HEK293 (cell line): ENCODE measurements at regions not wholly inside any gene's neighbourhood (a gene's known extent, or its start where the extent isn't known, plus 50 kb on each side); places are given as distances from the start of the nearest gene placed in this dataset.

Source experiments
- CTCF ChIA-PET: fragments of 350-600 bp; formaldehyde crosslinking; extraction: SDS; loops from one replicate; lab custom pipeline; 2021; ENCODE audit warnings: antibody characterized with exemption; lab: Yijun Ruan, JAX
- POLR2A ChIA-PET: fragments of 300-600 bp; formaldehyde crosslinking; extraction: SDS; loops from one replicate; lab custom pipeline; 2020; ENCODE audit warnings: antibody characterized with exemption, inconsistent platforms; lab: Yijun Ruan, JAX
- H3K27ac ChIP-seq: fragments of 200-500 bp; sonication (Bioruptor generic); 2 replicates; pipeline ENCODE4 v1.5.1; 2014; ENCODE audit warnings: low read depth, low read length, control low read depth, inconsistent platforms; ENCODE audit errors: extremely low read depth
- H3K36me3 ChIP-seq, 2 experiments: fragments of 200-500 bp in 1 of 2; sonication (Bioruptor generic) in 1 of 2; 1 replicate in 1 of 2; 2 replicates in 1 of 2; pipeline ENCODE4 v1.5.1; 2014 to 2017; ENCODE audit warnings: inconsistent platforms in 2 of 2, low read length in 2 of 2; ENCODE audit not compliant: control insufficient read depth in 2 of 2, insufficient read depth in 1 of 2
- H3K4me1 ChIP-seq: fragments of 200-500 bp; sonication (Bioruptor generic); 2 replicates; pipeline ENCODE4 v1.5.1; 2014; ENCODE audit warnings: mild to moderate bottlenecking, low read length, inconsistent platforms; ENCODE audit not compliant: control insufficient read depth, insufficient read depth
- H3K4me3 ChIP-seq: 2 replicates; pipeline ENCODE4 v1.5.1; 2011; ENCODE audit warnings: low read depth, mild to moderate bottlenecking, control low read depth, low read length, moderate library complexity
- H3K9me3 ChIP-seq: fragments of 200-500 bp; sonication (Bioruptor generic); 2 replicates; pipeline ENCODE4 v1.5.1; 2014; ENCODE audit warnings: low read depth, low read length, inconsistent platforms; ENCODE audit not compliant: control insufficient read depth, insufficient read depth
- EGR2 ChIP-seq: fragments of 450-650 bp; formaldehyde crosslinking; IDR thresholded peaks from 2 replicates; pipeline ENCODE4 v1.5.1; 2016; ENCODE audit warnings: low read depth, missing biosample characterization, missing genetic modification characterization
- GLI4 ChIP-seq: fragments of 450-650 bp; formaldehyde crosslinking; IDR thresholded peaks from 2 replicates; pipeline ENCODE4 v1.5.1; 2016; ENCODE audit warnings: missing biosample characterization, missing genetic modification characterization
- HOXC10 ChIP-seq: sonication (generic); formaldehyde crosslinking; IDR thresholded peaks from 2 replicates; pipeline ENCODE4 v1.8.1; 2023; ENCODE audit warnings: mild to moderate bottlenecking, missing genetic modification reagents
- IKZF3 ChIP-seq: fragments of 450-650 bp; IDR thresholded peaks from 2 replicates; pipeline ENCODE4 v1.5.0; 2018; ENCODE audit warnings: missing biosample characterization, mild to moderate bottlenecking, missing genetic modification characterization, moderate library complexity
- KLF1 ChIP-seq: fragments of 450-650 bp; formaldehyde crosslinking; IDR thresholded peaks from 2 replicates; pipeline ENCODE4 v1.5.1; 2016; ENCODE audit warnings: missing biosample characterization, missing genetic modification characterization
- KLF9 ChIP-seq: fragments of 450-650 bp; formaldehyde crosslinking; IDR thresholded peaks from 2 replicates; pipeline ENCODE4 v1.5.1; 2016; ENCODE audit warnings: missing biosample characterization, missing genetic modification characterization, low read depth
- MZF1 ChIP-seq: fragments of 450-650 bp; formaldehyde crosslinking; IDR thresholded peaks from 2 replicates; pipeline ENCODE4 v1.5.1; 2017; ENCODE audit warnings: missing biosample characterization, missing genetic modification characterization, borderline replicate concordance
- OSR2 ChIP-seq: fragments of 450-650 bp; formaldehyde crosslinking; IDR thresholded peaks from 2 replicates; pipeline ENCODE4 v1.5.1; 2016; ENCODE audit warnings: missing biosample characterization, missing genetic modification characterization
- SP3 ChIP-seq: fragments of 450-650 bp; formaldehyde crosslinking; IDR thresholded peaks from 2 replicates; pipeline ENCODE4 v1.5.1; 2016; ENCODE audit warnings: missing biosample characterization, missing genetic modification characterization
- ZBTB48 ChIP-seq: fragments of 450-650 bp; formaldehyde crosslinking; IDR thresholded peaks from 2 replicates; pipeline ENCODE4 v1.5.1; 2016; ENCODE audit warnings: missing biosample characterization, missing genetic modification characterization
- ZFP37 ChIP-seq: fragments of 450-650 bp; formaldehyde crosslinking; IDR thresholded peaks from 2 replicates; pipeline ENCODE4 v1.5.1; 2016; ENCODE audit warnings: missing biosample characterization, missing genetic modification characterization
- ZNF10 ChIP-seq: fragments of 450-650 bp; formaldehyde crosslinking; IDR thresholded peaks from 2 replicates; pipeline ENCODE4 v1.5.1; 2017; ENCODE audit warnings: missing biosample characterization, missing genetic modification characterization
- ZNF121 ChIP-seq: fragments of 450-650 bp; formaldehyde crosslinking; IDR thresholded peaks from 2 replicates; pipeline ENCODE4 v1.5.1; 2016; ENCODE audit warnings: missing biosample characterization, missing genetic modification characterization
- ZNF274 ChIP-seq, 2 experiments: fragments of 200-500 bp in 1 of 2; fragments of 450-650 bp in 1 of 2; sonication (Bioruptor generic) in 1 of 2; formaldehyde crosslinking in 1 of 2; IDR thresholded peaks; 2 replicates each; pipeline versions ENCODE4 v1.5.1 to v1.6.1; 2014 to 2016; ENCODE audit warnings: borderline replicate concordance in 1 of 2, inconsistent platforms in 1 of 2, low read length in 1 of 2, missing biosample characterization in 1 of 2, missing genetic modification characterization in 1 of 2
- ZNF324 ChIP-seq: fragments of 450-650 bp; formaldehyde crosslinking; IDR thresholded peaks from 2 replicates; pipeline ENCODE4 v1.5.1; 2016; ENCODE audit warnings: missing biosample characterization, missing genetic modification characterization
- ZNF341 ChIP-seq: fragments of 450-650 bp; formaldehyde crosslinking; IDR thresholded peaks from 2 replicates; pipeline ENCODE4; 2016; ENCODE audit warnings: low read depth, missing biosample characterization, missing genetic modification characterization
- ZNF501 ChIP-seq: fragments of 450-650 bp; formaldehyde crosslinking; IDR thresholded peaks from 2 replicates; pipeline ENCODE4 v1.5.1; 2016; ENCODE audit warnings: missing biosample characterization, missing genetic modification characterization
- ZNF514 ChIP-seq: fragments of 450-650 bp; formaldehyde crosslinking; IDR thresholded peaks from 2 replicates; pipeline ENCODE4 v1.5.1; 2016; ENCODE audit warnings: missing biosample characterization, missing genetic modification characterization
- ZNF529 ChIP-seq: fragments of 450-650 bp; formaldehyde crosslinking; IDR thresholded peaks from 2 replicates; pipeline ENCODE4 v1.5.1; 2017; ENCODE audit warnings: missing genetic modification characterization, missing biosample characterization; ENCODE audit not compliant: insufficient replicate concordance
- ZNF624 ChIP-seq: fragments of 450-650 bp; formaldehyde crosslinking; IDR thresholded peaks from 2 replicates; pipeline ENCODE4 v1.5.1; 2017; ENCODE audit warnings: missing biosample characterization, missing genetic modification characterization
- ZXDB ChIP-seq: fragments of 450-650 bp; formaldehyde crosslinking; IDR thresholded peaks from 2 replicates; pipeline ENCODE4 v1.5.1; 2016; ENCODE audit warnings: missing biosample characterization, missing genetic modification characterization
- TF ChIP-seq, protein P1 (sequence below): fragments of 450-650 bp; formaldehyde crosslinking; IDR thresholded peaks from 2 replicates; pipeline ENCODE4 v1.5.1; 2016; ENCODE audit warnings: missing biosample characterization, missing genetic modification characterization, borderline replicate concordance
- TF ChIP-seq, protein P2 (sequence below): fragments of 450-650 bp; IDR thresholded peaks from 2 replicates; pipeline ENCODE4 v1.5.1; 2018; ENCODE audit warnings: missing biosample characterization, missing genetic modification characterization
- TF ChIP-seq, protein P3 (sequence below): fragments of 450-650 bp; formaldehyde crosslinking; IDR thresholded peaks from 2 replicates; pipeline ENCODE4 v1.5.1; 2016; ENCODE audit warnings: missing biosample characterization, missing genetic modification characterization
- TF ChIP-seq, protein P4 (sequence below): fragments of 450-650 bp; formaldehyde crosslinking; conservative IDR thresholded peaks from 2 replicates; pipeline ENCODE4 v1.5.1; 2016; ENCODE audit warnings: low read depth, missing biosample characterization, missing genetic modification characterization
- TF ChIP-seq, protein P5 (sequence below): fragments of 450-650 bp; formaldehyde crosslinking; optimal IDR thresholded peaks from 2 replicates; pipeline ENCODE3; 2016; ENCODE audit warnings: missing biosample characterization, mild to moderate bottlenecking, missing genetic modification characterization
- TF ChIP-seq, protein P6 (sequence below): fragments of 450-650 bp; formaldehyde crosslinking; IDR thresholded peaks from 2 replicates; pipeline ENCODE4 v1.5.1; 2016; ENCODE audit warnings: missing biosample characterization, missing genetic modification characterization

DNA sequence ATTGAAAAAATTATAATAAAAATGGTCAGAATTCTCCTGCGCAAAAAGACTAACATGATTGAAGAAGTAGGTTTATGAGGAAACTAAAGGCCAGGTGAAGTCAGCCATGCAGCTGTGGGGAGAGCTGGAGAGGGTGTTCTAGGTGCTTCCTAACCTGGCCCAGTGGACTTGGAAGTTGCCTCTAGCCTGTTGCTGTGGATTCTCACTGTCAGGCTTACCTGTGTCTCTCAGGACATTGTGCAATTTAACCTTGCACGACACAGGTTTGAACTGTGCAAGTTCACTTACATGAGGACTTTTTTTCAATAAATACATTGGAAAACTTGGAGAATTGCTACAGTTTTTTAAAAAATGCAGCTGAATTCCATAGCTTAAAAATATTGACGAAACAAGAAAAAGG, 266.4 kb downstream of the CXCL12 start (continued):
- TF ChIP-seq, protein P1, sequence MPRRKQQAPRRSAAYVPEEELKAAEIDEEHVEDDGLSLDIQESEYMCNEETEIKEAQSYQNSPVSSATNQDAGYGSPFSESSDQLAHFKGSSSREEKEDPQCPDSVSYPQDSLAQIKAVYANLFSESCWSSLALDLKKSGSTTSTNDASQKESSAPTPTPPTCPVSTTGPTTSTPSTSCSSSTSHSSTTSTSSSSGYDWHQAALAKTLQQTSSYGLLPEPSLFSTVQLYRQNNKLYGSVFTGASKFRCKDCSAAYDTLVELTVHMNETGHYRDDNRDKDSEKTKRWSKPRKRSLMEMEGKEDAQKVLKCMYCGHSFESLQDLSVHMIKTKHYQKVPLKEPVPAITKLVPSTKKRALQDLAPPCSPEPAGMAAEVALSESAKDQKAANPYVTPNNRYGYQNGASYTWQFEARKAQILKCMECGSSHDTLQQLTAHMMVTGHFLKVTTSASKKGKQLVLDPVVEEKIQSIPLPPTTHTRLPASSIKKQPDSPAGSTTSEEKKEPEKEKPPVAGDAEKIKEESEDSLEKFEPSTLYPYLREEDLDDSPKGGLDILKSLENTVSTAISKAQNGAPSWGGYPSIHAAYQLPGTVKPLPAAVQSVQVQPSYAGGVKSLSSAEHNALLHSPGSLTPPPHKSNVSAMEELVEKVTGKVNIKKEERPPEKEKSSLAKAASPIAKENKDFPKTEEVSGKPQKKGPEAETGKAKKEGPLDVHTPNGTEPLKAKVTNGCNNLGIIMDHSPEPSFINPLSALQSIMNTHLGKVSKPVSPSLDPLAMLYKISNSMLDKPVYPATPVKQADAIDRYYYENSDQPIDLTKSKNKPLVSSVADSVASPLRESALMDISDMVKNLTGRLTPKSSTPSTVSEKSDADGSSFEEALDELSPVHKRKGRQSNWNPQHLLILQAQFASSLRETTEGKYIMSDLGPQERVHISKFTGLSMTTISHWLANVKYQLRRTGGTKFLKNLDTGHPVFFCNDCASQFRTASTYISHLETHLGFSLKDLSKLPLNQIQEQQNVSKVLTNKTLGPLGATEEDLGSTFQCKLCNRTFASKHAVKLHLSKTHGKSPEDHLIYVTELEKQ: no peak
- TF ChIP-seq ZNF501 (tag by site-specific recombination) (no peak), ZXDB (tag by site-specific recombination) (no peak), ZNF514 (no peak), ZNF274 (IDR thresholded peaks at IDR 0.05; ENCODE audit: low read length) (no peak), ZNF274 (tag by site-specific recombination; IDR thresholded peaks at IDR 0.05; ENCODE audit: borderline replicate concordance) (no peak), GLI4 (tag by site-specific recombination) (no peak), EGR2 (no peak), ZNF341 (tag by site-specific recombination) (no peak), ZFP37 (tag by site-specific recombination) (no peak)
- TF ChIP-seq, protein P2, sequence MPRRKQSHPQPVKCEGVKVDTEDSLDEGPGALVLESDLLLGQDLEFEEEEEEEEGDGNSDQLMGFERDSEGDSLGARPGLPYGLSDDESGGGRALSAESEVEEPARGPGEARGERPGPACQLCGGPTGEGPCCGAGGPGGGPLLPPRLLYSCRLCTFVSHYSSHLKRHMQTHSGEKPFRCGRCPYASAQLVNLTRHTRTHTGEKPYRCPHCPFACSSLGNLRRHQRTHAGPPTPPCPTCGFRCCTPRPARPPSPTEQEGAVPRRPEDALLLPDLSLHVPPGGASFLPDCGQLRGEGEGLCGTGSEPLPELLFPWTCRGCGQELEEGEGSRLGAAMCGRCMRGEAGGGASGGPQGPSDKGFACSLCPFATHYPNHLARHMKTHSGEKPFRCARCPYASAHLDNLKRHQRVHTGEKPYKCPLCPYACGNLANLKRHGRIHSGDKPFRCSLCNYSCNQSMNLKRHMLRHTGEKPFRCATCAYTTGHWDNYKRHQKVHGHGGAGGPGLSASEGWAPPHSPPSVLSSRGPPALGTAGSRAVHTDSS: no peak

DNA sequence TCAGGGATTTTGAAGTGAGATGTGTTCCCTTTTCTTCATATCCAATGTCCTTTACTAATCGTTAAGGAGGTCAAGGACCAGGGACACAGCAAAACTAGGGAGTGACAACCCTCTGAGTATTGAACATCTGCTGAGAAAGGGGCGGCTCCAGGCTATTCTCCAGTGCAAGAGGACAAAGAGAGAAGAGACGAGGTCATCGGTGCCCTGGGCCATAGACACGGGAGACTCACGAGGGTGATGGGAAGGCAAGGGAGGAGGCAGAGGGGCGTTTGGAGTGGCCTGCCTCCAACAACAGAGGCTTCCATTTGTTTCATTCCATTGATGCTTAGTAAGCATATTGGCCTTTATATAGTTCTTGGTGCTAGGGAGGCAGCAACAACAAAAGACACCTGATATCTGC, 268.4 kb downstream of the CXCL12 start:
- no peaks in the 10 kb centered on the region for H3K9me3 ChIP-seq
- no peaks in the 10 kb centered on the region for H3K36me3 ChIP-seq
- CTCF ChIA-PET: no interaction called here
- H3K4me3 ChIP-seq: no peak overlapping the region
- H3K4me1 ChIP-seq: no peaks in the 10 kb centered on the region
- POLR2A ChIA-PET: no interaction called here
- H3K27ac ChIP-seq: no peak overlapping the region
- TF ChIP-seq, protein P3, sequence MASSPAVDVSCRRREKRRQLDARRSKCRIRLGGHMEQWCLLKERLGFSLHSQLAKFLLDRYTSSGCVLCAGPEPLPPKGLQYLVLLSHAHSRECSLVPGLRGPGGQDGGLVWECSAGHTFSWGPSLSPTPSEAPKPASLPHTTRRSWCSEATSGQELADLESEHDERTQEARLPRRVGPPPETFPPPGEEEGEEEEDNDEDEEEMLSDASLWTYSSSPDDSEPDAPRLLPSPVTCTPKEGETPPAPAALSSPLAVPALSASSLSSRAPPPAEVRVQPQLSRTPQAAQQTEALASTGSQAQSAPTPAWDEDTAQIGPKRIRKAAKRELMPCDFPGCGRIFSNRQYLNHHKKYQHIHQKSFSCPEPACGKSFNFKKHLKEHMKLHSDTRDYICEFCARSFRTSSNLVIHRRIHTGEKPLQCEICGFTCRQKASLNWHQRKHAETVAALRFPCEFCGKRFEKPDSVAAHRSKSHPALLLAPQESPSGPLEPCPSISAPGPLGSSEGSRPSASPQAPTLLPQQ (tag by site-specific recombination): no peak
- TF ChIP-seq ZNF624 (tag by site-specific recombination) (no peak), MZF1 (no peak), KLF9 (tag by site-specific recombination) (no peak), IKZF3 (tag by site-specific recombination) (no peak), ZNF10 (tag by site-specific recombination) (no peak), SP3 (tag by site-specific recombination) (no peak), ZNF324 (tag by site-specific recombination) (no peak), HOXC10 (CRISPR knock-in tag) (no peak), ZNF529 (tag by site-specific recombination) (no peak), ZBTB48 (no peak), OSR2 (tag by site-specific recombination) (no peak), ZNF121 (no peak), KLF1 (tag by site-specific recombination) (no peak)
- TF ChIP-seq, protein P4, sequence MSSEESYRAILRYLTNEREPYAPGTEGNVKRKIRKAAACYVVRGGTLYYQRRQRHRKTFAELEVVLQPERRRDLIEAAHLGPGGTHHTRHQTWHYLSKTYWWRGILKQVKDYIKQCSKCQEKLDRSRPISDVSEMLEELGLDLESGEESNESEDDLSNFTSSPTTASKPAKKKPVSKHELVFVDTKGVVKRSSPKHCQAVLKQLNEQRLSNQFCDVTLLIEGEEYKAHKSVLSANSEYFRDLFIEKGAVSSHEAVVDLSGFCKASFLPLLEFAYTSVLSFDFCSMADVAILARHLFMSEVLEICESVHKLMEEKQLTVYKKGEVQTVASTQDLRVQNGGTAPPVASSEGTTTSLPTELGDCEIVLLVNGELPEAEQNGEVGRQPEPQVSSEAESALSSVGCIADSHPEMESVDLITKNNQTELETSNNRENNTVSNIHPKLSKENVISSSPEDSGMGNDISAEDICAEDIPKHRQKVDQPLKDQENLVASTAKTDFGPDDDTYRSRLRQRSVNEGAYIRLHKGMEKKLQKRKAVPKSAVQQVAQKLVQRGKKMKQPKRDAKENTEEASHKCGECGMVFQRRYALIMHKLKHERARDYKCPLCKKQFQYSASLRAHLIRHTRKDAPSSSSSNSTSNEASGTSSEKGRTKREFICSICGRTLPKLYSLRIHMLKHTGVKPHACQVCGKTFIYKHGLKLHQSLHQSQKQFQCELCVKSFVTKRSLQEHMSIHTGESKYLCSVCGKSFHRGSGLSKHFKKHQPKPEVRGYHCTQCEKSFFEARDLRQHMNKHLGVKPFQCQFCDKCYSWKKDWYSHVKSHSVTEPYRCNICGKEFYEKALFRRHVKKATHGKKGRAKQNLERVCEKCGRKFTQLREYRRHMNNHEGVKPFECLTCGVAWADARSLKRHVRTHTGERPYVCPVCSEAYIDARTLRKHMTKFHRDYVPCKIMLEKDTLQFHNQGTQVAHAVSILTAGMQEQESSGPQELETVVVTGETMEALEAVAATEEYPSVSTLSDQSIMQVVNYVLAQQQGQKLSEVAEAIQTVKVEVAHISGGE (tag by site-specific recombination): no peak
- TF ChIP-seq, protein P5, sequence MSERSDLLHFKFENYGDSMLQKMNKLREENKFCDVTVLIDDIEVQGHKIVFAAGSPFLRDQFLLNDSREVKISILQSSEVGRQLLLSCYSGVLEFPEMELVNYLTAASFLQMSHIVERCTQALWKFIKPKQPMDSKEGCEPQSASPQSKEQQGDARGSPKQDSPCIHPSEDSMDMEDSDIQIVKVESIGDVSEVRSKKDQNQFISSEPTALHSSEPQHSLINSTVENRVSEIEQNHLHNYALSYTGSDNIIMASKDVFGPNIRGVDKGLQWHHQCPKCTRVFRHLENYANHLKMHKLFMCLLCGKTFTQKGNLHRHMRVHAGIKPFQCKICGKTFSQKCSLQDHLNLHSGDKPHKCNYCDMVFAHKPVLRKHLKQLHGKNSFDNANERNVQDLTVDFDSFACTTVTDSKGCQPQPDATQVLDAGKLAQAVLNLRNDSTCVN: no peak
- TF ChIP-seq, protein P6, sequence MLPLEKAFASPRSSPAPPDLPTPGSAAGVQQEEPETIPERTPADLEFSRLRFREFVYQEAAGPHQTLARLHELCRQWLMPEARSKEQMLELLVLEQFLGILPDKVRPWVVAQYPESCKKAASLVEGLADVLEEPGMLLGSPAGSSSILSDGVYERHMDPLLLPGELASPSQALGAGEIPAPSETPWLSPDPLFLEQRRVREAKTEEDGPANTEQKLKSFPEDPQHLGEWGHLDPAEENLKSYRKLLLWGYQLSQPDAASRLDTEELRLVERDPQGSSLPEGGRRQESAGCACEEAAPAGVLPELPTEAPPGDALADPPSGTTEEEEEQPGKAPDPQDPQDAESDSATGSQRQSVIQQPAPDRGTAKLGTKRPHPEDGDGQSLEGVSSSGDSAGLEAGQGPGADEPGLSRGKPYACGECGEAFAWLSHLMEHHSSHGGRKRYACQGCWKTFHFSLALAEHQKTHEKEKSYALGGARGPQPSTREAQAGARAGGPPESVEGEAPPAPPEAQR (tag by site-specific recombination): no peak
